K562 (cell line): ENCODE measurements at regions not wholly inside any gene's neighbourhood (a gene's known extent, or its start where the extent isn't known, plus 50 kb on each side); places are given as distances from the start of the nearest gene placed in this dataset.

Source experiments
- FOXA3 ChIP-seq, 2 experiments: fragments of 450-650 bp in 1 of 2; sonication (generic) in 1 of 2; formaldehyde crosslinking; IDR thresholded peaks in 1 of 2; conservative IDR thresholded peaks in 1 of 2; 2 replicates each; pipeline versions ENCODE4 v1.4.0 to v1.8.0; 2020 to 2022; ENCODE audit warnings: mild to moderate bottlenecking in 2 of 2, missing genetic modification reagents in 1 of 2
- TF ChIP-seq, protein P1 (sequence below), 2 experiments: fragments of 450-650 bp; formaldehyde crosslinking in 1 of 2; IDR thresholded peaks; 2 replicates each; pipeline versions ENCODE4 v1.4.0 to v1.6.1; 2014 to 2020; ENCODE audit warnings: mild to moderate bottlenecking in 2 of 2, borderline replicate concordance in 1 of 2, low read depth in 1 of 2
- TF ChIP-seq, protein P2 (sequence below): sonication (generic); formaldehyde crosslinking; IDR thresholded peaks from 2 replicates; pipeline ENCODE4 v1.8.0; 2022; ENCODE audit warnings: mild to moderate bottlenecking, missing genetic modification reagents
- TF ChIP-seq, protein P3 (sequence below): fragments of 450-650 bp; formaldehyde crosslinking; IDR thresholded peaks from 2 replicates; pipeline ENCODE4 v1.4.0; 2020; ENCODE audit warnings: mild to moderate bottlenecking, mixed read lengths

DNA sequence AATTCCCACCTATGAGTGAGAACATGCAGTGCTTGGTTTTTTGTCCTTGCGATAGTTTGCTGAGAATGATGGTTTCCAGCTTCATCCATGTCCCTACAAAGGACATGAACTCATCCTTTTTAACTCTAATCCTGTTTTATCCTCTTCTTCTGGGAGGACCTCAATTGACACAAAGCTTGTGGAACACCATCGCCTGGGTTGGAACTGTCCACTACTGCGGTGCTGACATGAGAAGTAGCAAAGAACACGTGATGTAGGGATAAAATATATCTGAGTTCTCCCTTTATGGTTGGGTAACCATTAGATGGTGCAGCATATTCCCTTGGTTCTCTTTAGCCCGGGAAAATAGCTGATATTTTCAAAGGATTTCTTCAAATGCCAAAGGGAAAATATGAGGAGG is 105.3 kb upstream of the TOPAZ1 start (continued):
- TF ChIP-seq, protein P1, sequence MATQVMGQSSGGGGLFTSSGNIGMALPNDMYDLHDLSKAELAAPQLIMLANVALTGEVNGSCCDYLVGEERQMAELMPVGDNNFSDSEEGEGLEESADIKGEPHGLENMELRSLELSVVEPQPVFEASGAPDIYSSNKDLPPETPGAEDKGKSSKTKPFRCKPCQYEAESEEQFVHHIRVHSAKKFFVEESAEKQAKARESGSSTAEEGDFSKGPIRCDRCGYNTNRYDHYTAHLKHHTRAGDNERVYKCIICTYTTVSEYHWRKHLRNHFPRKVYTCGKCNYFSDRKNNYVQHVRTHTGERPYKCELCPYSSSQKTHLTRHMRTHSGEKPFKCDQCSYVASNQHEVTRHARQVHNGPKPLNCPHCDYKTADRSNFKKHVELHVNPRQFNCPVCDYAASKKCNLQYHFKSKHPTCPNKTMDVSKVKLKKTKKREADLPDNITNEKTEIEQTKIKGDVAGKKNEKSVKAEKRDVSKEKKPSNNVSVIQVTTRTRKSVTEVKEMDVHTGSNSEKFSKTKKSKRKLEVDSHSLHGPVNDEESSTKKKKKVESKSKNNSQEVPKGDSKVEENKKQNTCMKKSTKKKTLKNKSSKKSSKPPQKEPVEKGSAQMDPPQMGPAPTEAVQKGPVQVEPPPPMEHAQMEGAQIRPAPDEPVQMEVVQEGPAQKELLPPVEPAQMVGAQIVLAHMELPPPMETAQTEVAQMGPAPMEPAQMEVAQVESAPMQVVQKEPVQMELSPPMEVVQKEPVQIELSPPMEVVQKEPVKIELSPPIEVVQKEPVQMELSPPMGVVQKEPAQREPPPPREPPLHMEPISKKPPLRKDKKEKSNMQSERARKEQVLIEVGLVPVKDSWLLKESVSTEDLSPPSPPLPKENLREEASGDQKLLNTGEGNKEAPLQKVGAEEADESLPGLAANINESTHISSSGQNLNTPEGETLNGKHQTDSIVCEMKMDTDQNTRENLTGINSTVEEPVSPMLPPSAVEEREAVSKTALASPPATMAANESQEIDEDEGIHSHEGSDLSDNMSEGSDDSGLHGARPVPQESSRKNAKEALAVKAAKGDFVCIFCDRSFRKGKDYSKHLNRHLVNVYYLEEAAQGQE (IDR thresholded peaks at IDR 0.05; ENCODE audit: borderline replicate concordance) = peak; percentile 97
- TF ChIP-seq, protein P1 (CRISPR knock-in tag; IDR thresholded peaks at IDR 0.05; ENCODE audit: low read depth) = peak; percentile 79
- TF ChIP-seq, protein P2, sequence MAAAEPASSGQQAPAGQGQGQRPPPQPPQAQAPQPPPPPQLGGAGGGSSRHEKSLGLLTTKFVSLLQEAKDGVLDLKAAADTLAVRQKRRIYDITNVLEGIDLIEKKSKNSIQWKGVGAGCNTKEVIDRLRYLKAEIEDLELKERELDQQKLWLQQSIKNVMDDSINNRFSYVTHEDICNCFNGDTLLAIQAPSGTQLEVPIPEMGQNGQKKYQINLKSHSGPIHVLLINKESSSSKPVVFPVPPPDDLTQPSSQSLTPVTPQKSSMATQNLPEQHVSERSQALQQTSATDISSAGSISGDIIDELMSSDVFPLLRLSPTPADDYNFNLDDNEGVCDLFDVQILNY (CRISPR knock-in tag) = no peak
- TF ChIP-seq, protein P3, sequence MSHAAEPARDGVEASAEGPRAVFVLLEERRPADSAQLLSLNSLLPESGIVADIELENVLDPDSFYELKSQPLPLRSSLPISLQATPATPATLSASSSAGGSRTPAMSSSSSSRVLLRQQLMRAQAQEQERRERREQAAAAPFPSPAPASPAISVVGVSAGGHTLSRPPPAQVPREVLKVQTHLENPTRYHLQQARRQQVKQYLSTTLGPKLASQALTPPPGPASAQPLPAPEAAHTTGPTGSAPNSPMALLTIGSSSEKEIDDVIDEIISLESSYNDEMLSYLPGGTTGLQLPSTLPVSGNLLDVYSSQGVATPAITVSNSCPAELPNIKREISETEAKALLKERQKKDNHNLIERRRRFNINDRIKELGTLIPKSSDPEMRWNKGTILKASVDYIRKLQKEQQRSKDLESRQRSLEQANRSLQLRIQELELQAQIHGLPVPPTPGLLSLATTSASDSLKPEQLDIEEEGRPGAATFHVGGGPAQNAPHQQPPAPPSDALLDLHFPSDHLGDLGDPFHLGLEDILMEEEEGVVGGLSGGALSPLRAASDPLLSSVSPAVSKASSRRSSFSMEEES (CRISPR knock-in tag) = 0 out of 2 replicates have a peak, but pooled peaks have one; percentile 12
- no peak for TF ChIP-seq FOXA3 (CRISPR knock-in tag; conservative IDR thresholded peaks at IDR 0.05 in 1 of 2, IDR thresholded peaks at IDR 0.05 in 1 of 2)
